Erythroblast (primary cell): ENCODE measurements at regions not wholly inside any gene's neighbourhood (a gene's known extent, or its start where the extent isn't known, plus 50 kb on each side); places are given as distances from the start of the nearest gene placed in this dataset.
"Not testable (repeated sequence)": the region's sequence is repeated elsewhere in the genome, so short reads cannot be mapped to it uniquely, and the experiment has no call there.

ENCODE experiments used
- GATA1 ChIP-seq: IDR thresholded peaks from 2 replicates; pipeline ENCODE4 v1.6.1; 2011; ENCODE audit warnings: low read depth, mild to moderate bottlenecking, control low read depth, low read length, moderate library complexity
- POLR2A ChIP-seq: IDR thresholded peaks from 2 replicates; pipeline ENCODE4 v1.6.1; 2011; ENCODE audit warnings: mild to moderate bottlenecking, low read length

DNA sequence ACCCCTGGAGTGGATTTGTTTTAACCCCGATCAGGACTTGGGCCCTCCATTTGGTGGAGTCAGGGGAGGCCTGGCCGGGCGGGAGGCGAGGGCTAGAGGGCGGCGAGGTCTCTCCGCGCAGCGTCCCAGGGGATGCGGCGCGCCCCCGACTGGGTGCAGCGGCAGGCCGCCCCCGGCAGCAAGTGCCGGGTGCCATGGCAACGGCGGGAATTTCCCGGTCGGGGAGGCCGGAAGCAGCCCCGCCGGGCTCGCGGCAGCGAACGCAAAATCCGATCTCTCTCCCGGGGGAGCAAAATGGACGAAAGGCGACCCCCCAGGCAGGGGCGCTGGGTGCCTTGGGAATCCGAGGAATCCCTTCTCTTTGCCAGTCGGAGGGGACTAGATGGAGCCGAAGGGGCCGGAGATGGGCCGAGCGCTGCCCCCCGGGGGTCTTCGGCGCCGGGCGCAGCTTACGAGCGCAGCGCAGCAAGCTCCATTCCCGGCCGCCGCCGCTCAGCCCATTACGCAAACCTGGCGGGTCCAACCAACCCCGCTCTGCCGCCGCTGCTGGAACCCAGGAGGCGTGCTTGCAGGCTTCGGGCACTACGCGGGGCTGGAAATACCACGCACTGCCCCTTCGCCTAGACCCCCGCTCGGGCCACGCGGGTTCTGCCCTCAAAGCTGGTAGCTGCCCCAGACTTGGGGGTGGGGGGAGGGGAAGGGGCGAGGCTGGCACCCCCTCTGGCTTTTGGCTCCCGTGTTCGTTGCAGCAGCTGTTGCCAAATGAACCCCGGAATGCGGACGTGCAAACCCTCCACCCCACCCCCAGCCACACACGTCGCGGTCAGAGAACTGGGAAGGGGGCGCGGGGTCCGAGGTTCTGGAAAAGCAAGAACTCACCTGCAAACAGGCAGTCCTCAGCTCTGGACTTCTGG, 73.7 kb upstream of the NBPF8 start:
- TF ChIP-seq POLR2A, GATA1: not testable (repeated sequence)
